ENCODE measurements at regions not wholly inside any gene's neighbourhood (a gene's known extent, or its start where the extent isn't known, plus 50 kb on each side); places are given as distances from the start of the nearest gene placed in this dataset.

GRCh38 chr12:74468401-74468800 is 69.2 kb upstream of the ATXN7L3B start:
- Histone ChIP-seq H3K27ac (ENCODE audit: low read depth, low read length) (no peak overlapping the region), H4K20me1 (replicated peaks in 1 of 2; ENCODE audit: control insufficient read depth in 1 of 2, insufficient read depth in 2 of 2, low read length in 2 of 2) (no peaks in the 10 kb centered on the region), H2BK5ac (ENCODE audit: low read depth, low read length) (no peak overlapping the region), H3K9me3 (ENCODE audit: insufficient read depth in 2 of 2, low read depth in 1 of 2, low read length in 1 of 2) (no peaks in the 10 kb centered on the region), H3K9ac (replicated peaks in 1 of 4; ENCODE audit: extremely low read depth in 1 of 4, low read depth in 3 of 4, low read length in 3 of 4) (no peak overlapping the region), H2BK15ac (ENCODE audit: low read length) (no peak overlapping the region), H4K5ac (ENCODE audit: insufficient read length, low read depth, low read length) (no peak overlapping the region), H2BK20ac (ENCODE audit: low read length) (no peak overlapping the region), H3K4me2 (ENCODE audit: insufficient read depth in 1 of 2, low read depth in 2 of 2, low read length in 2 of 2) (no peak overlapping the region), H3K79me1 (ENCODE audit: low read depth, low read length) (no peaks in the 10 kb centered on the region), H3K27me3 (replicated peaks in 1 of 4; ENCODE audit: control insufficient read depth in 3 of 4, extremely low read depth in 1 of 4, insufficient read depth in 3 of 4, low read length in 3 of 4) (no peaks in the 10 kb centered on the region), H3K4ac (replicated peaks; ENCODE audit: insufficient read length, low read depth, low read length) (no peak overlapping the region), H4K91ac (replicated peaks; ENCODE audit: insufficient read length, low read length) (no peak overlapping the region), H3K4me1 (replicated peaks in 1 of 4; ENCODE audit: control insufficient read depth in 3 of 4, insufficient read depth in 4 of 4, low read length in 3 of 4) (no peaks in the 10 kb centered on the region), H3K23ac (ENCODE audit: insufficient read length) (no peak overlapping the region), H2BK120ac (replicated peaks; ENCODE audit: low read depth, low read length) (no peak overlapping the region), H3K18ac (ENCODE audit: extremely low read depth, low read length) (no peak overlapping the region), H2BK12ac (ENCODE audit: low read depth, low read length) (no peak overlapping the region), H2AK5ac (ENCODE audit: low read depth, low read length) (no peak overlapping the region), H3K56ac (replicated peaks; ENCODE audit: insufficient read length, low read depth, low read length) (no peak overlapping the region), H2AFZ (ENCODE audit: low read length) (no peak overlapping the region), H3K36me3 (ENCODE audit: control insufficient read depth in 2 of 4, insufficient read depth in 4 of 4, low read length in 3 of 4) (no peaks in the 10 kb centered on the region), H3K23me2 (ENCODE audit: low read depth, low read length) (no peaks in the 10 kb centered on the region), H4K8ac (ENCODE audit: extremely low read depth, insufficient read depth, low read length) (no peak overlapping the region), H3K79me2 (ENCODE audit: control insufficient read depth in 1 of 2, insufficient read depth in 2 of 2, low read length in 2 of 2) (no peaks in the 10 kb centered on the region), H3K14ac (ENCODE audit: insufficient read length) (no peak overlapping the region), H3K4me3 (ENCODE audit: extremely low read depth in 1 of 4, insufficient read depth in 2 of 4, low read depth in 3 of 4, low read length in 4 of 4) (no peak overlapping the region)
- no peak for FAIRE-seq
- 86% methylated on average over 4 of the region's 4 CpGs; no CpG with 5 or more reads in 1 of the 2 experiments for WGBS, 2 experiments (ENCODE audit: extremely low coverage in 1 of 2, insufficient coverage in 1 of 2, insufficient read length in 1 of 2, insufficient replicate concordance in 2 of 2, low coverage in 1 of 2, low lambda C conversion rate in 2 of 2, missing lambda C conversion rate in 1 of 2)
- CTCF ChIA-PET (ENCODE audit: partially characterized antibody): interaction anchor here (1.9 kb wide), 1 partner anchor 53 kb away, joined by 6 read pairs; no protein-coding TSS in a partner anchor
- TF ChIP-seq SRF (IDR thresholded peaks at IDR 0.05; ENCODE audit: low read depth, low read length) (no peak), FOSL1 (IDR thresholded peaks at IDR 0.05; ENCODE audit: insufficient read depth, low read depth, low read length) (no peak), PHF8 (conservative IDR thresholded peaks at IDR 0.05; ENCODE audit: low read depth, low read length) (no peak), RXRA (IDR thresholded peaks at IDR 0.05; ENCODE audit: insufficient read depth, low read depth, low read length) (no peak), CEBPB (IDR thresholded peaks at IDR 0.05; ENCODE audit: low read depth, low read length) (no peak), MAX (IDR thresholded peaks at IDR 0.05) (no peak), MAFK (IDR thresholded peaks at IDR 0.05; ENCODE audit: low read depth, low read length) (no peak), RAD21 (IDR thresholded peaks at IDR 0.05 in 1 of 2, conservative IDR thresholded peaks at IDR 0.05 in 1 of 2; ENCODE audit: low read depth in 2 of 2, low read length in 2 of 2) (no peak), EP300 (IDR thresholded peaks at IDR 0.05; ENCODE audit: borderline replicate concordance in 1 of 2, low read depth in 2 of 2, low read length in 2 of 2) (no peak), GABPA (IDR thresholded peaks at IDR 0.05; ENCODE audit: borderline replicate concordance, insufficient read depth, low read length) (no peak), TBP (IDR thresholded peaks at IDR 0.05; ENCODE audit: low read depth, low read length) (no peak)
- no peak for DNase-seq (ENCODE audit: low read depth in 1 of 2, low spot score in 2 of 2)
- POLR2A ChIA-PET (ENCODE audit: partially characterized antibody): no interaction called here

Data from H1 (cell line).